Activated CD8-positive, alpha-beta memory T cell treated with anti-CD3 and anti-CD28 coated beads for 48 hours (primary cell): ENCODE measurements at regions not wholly inside any gene's neighbourhood (a gene's known extent, or its start where the extent isn't known, plus 50 kb on each side); places are given as distances from the start of the nearest gene placed in this dataset.

ENCODE experiments used
- DNase-seq, 3 experiments: peaks; one replicate each; pipeline ENCODE4 v3.0.0-alpha.2; 2020; ENCODE audit warnings: low read depth in 2 of 3, low spot score in 2 of 3

- DNase-seq: no peak
Observed at GRCh38 chr18:73923866-73924265, 223.8 kb downstream of the FBXO15 start.

- DNase-seq: no peak
Observed at GRCh38 chr18:73920033-73920432, 227.6 kb downstream of the FBXO15 start.

GRCh38 chr18:73918816-73919215, 228.8 kb downstream of the FBXO15 start:
- no peak for DNase-seq

- no peak for DNase-seq
Observed at GRCh38 chr18:73917046-73917445, 230.6 kb downstream of the FBXO15 start.

GRCh38 chr18:73913505-73913904, 234.1 kb downstream of the FBXO15 start:
- DNase-seq: no peak

- DNase-seq: no peak
Observed at GRCh38 chr18:73908323-73908722, 239.3 kb downstream of the FBXO15 start.

DNA sequence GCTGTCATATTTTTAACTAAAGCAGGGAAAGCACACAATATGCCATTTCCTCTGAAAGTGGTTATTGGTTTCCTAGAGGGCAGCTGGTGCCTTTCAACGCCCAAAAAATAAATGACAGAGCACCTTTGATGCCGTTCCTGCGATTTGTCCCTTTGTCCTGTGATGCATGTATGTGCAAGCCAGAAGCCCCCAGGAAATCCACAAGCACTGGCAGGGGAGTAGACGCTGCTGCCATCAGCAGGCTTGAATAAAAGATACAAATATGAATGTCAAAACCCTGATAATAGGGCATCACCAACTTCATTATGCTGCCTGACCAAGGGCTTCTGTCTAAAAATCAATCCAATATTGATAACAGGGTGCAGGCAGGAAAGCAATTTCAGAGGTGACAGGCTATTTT, 246.1 kb downstream of the FBXO15 start:
- DNase-seq: no peak

- no peak for DNase-seq
Observed at GRCh38 chr18:73901151-73901550, 246.5 kb downstream of the FBXO15 start.

DNA sequence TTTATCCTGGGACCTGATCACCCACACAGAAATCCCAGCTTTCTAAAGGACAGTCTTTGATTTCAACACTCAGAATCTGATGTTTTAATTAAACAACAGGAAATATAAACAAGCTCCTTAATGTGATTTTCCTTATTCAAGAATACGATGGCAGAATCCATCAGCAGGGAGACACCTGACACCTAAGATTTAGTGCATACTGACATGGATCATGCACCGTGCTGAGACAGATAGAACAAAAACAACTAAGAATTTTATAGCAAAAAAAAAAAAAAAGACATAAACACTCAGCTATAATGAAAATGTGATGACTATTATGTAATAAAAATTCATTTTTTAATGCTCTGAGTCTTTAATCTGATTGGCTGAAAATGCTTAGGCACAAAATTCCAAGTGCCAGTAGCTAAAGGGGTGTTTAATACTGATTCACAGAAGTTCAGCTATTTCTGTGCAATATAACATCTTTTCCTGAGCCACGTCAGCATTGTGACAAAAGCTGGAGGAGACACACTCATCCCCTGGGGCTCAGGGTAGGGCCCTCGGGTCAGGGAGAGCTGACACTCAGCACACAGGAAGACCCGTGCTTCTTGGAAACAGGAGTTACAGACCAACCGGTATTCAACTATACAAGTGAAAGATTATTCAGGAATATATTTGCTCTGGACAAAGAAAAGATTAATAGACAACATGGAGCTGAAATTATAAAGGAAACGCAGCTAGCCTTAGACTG, 247.4 kb downstream of the FBXO15 start:
- DNase-seq: no peak

DNA sequence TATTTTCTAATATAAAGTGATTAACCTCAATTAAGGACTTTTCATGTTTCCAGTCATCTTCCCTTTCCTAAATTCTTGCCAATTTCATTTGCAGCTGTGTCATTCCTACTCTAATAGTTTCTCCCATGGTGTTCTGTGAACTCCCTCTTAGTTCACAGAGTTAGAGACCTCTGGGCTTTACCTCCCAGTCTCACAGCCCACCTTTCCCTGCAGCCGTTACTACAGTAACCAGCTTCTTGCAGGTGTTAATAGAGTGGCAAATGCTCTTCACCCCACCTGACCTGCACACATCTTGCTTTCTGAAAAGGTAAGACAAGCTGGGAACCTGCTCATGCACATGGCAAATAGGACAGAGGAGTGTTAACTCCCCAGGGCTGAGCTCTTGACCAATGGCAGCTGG, 250.1 kb downstream of the FBXO15 start:
- no peak for DNase-seq

- no peak for DNase-seq
Observed at GRCh38 chr18:73896685-73897084, 250.9 kb downstream of the FBXO15 start.

DNA sequence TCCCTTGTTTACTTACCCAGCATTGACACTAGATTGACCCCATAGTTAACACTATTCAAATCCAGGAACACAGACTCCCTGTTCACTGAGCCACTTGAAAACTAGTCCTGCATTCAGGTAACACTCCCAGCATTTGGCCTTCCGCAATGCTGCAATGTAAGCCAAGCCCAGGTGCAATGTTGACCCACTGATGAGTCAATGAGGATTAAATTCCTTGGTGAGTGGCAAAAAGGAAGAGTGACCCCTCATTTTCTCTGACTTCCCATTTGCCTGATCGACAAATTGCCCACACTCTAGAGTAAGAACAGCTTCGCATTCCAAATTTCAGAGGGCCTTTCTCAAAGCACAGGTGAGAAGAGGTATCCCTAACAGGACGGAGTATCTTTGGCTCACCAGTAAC, 251.9 kb downstream of the FBXO15 start:
- no peak for DNase-seq

GRCh38 chr18:73893880-73894279, 253.8 kb downstream of the FBXO15 start:
- no peak for DNase-seq

GRCh38 chr18:73891572-73892421, 255.8 kb downstream of the FBXO15 start:
- no peak for DNase-seq

- DNase-seq: no peak
Observed at GRCh38 chr18:73888565-73888964, 259.1 kb downstream of the FBXO15 start.

GRCh38 chr18:73887801-73888200, 259.8 kb downstream of the FBXO15 start:
- no peak for DNase-seq

DNA sequence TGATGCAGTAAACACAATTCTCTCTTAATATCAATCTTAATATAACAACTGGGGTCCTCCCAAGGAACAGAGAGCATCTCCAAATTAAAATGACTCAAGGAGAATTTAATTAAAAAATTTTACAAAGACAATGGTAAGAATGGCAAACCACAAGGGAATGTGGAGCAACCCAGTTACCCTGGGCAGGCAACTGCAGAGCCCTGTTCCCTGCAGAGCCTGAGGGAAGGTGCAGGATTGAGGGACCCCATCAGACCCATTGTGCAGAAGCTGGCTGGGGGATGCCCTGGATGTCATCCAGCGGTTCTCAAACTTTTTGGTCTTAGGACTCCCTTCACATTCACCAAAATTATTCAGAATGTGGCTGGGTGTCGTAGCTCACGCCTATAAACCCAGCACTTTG, 262.8 kb downstream of the FBXO15 start:
- no peak for DNase-seq

DNA sequence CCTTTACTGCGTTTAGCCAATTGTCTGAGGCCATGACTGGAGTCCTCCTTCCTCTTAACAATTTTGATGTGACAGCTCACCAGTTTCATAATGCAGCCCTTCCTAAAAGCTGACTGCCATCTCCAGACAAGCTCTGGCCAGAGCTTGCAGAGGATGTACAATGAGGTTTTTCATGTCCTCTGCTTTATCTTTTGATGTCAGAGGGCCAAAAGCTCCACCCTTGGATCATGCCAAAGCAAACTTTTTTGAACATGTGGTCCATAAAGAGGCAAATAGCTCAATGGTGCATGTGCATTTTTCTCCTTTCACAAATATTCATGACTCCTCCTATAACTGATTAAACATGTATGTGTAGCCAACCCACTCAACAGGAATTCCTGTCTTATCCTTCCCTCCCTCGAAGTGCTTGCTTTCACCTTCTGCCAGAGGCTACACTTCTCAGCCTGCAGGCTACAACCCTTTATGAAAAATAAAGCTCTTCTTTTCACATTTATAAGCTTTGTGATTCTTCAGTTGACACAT, 266.2 kb downstream of the FBXO15 start:
- DNase-seq: no peak

DNA sequence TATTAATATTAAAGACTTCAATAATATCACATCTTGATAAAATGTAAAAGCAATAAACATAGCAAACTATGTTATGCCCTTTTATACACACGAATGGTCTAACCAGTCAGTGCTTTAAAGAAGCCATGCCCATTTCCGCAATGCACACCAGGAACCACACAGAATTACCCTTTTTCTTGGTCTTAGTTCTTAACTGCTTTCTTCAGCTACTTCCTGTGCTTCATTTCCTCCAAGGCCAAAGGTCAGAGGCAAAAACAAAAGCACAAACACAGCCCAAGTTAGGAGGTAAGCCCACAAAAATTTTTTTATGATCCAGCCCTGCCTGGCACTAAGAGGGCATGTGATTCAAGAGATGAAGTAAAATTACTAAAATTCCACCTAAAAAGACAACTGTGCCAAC, 267.2 kb downstream of the FBXO15 start:
- no peak for DNase-seq

GRCh38 chr18:73879766-73880165, 267.9 kb downstream of the FBXO15 start:
- no peak for DNase-seq

- no peak for DNase-seq
Observed at GRCh38 chr18:73879328-73879727, 268.3 kb downstream of the FBXO15 start.

DNA sequence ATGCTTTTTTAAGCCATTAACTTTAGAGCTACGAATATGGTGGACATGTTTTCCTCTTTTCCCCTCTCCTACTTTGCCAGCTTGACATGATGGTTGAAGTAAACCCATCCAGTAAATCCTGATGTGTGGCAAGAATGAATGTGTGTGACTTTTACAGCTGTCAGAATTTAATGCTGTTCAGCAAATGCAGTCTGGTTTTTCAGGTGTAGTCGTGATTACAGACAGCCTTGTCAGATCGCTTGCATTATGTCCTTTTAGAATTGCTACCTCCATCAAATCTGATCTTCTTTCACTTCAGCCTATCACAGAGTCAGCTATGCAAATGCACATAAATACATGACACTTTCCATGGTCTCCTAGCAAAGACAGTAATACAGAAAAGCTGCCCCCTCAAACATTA, 278.5 kb downstream of the FBXO15 start:
- no peak for DNase-seq
